Panc1 (cell line): ENCODE measurements at regions not wholly inside any gene's neighbourhood (a gene's known extent, or its start where the extent isn't known, plus 50 kb on each side); places are given as distances from the start of the nearest gene placed in this dataset.

Experiments
- ATAC-seq: fragments of 200-7000 bp; cut with Tn5 transposase; 2 replicates; pipeline ENCODE4 v1.9.1; 2020; ENCODE audit warnings: mild to moderate bottlenecking, moderate library complexity
- BruUV-seq: library from RNA; stranded (reverse); fragments of 400-500 nt; replicated peaks from 2 replicates; lab custom pipeline; 2021; lab: Mats Ljungman, UMichigan
- CTCF ChIA-PET: fragments of 300-600 bp; sonication (Branson Sonifier 250); formaldehyde crosslinking; loops from one replicate; lab custom pipeline; 2022; ENCODE audit warnings: antibody characterized with exemption; lab: Charles Lee
- POLR2A ChIA-PET: fragments of 300-600 bp; sonication (Branson Sonifier 250); formaldehyde crosslinking; loops from one replicate; lab custom pipeline; 2022; ENCODE audit warnings: antibody characterized with exemption; lab: Charles Lee
- DNase-seq: peaks from one replicate; pipeline ENCODE4 v3.0.0-alpha.2; 2010; ENCODE audit warnings: low read depth, low spot score
- H3K27ac ChIP-seq: 2 replicates; pipeline ENCODE4 v1.5.1; 2011; ENCODE audit warnings: mild to moderate bottlenecking, low read length, inconsistent platforms
- H3K27me3 ChIP-seq: fragments of 200-500 bp; sonication (Bioruptor generic); 2 replicates; pipeline ENCODE4 v1.6.0; 2014; ENCODE audit warnings: low read length, inconsistent platforms; ENCODE audit not compliant: control insufficient read depth, insufficient read depth
- H3K36me3 ChIP-seq: fragments of 200-500 bp; sonication (Bioruptor generic); 2 replicates; pipeline ENCODE4 v1.5.1; 2014; ENCODE audit warnings: inconsistent platforms, mild to moderate bottlenecking, low read length, moderate library complexity; ENCODE audit not compliant: control insufficient read depth, insufficient read depth
- H3K4me1 ChIP-seq: 2 replicates; pipeline ENCODE4 v1.5.1; 2011; ENCODE audit warnings: inconsistent platforms, mild to moderate bottlenecking, low read length, moderate library complexity; ENCODE audit not compliant: control insufficient read depth, insufficient read depth
- H3K4me3 ChIP-seq, 2 experiments: 2 replicates each; pipeline ENCODE4 v1.5.1; 2011 to 2012; ENCODE audit warnings: low read depth in 2 of 2, low read length in 2 of 2, mild to moderate bottlenecking in 2 of 2, inconsistent platforms in 1 of 2, moderate library complexity in 1 of 2
- H3K9me3 ChIP-seq: fragments of 200-500 bp; sonication (Bioruptor generic); 2 replicates; pipeline ENCODE4 v1.5.1; 2014; ENCODE audit warnings: low read depth, mild to moderate bottlenecking, inconsistent platforms, low read length, moderate library complexity; ENCODE audit not compliant: control insufficient read depth, insufficient read depth
- CTCF ChIP-seq: fragments of 450-650 bp; IDR thresholded peaks from 2 replicates; pipeline ENCODE4 v1.5.1; 2017; ENCODE audit warnings: mild to moderate bottlenecking
- POLR2AphosphoS5 ChIP-seq: IDR thresholded peaks from 2 replicates; pipeline ENCODE4 v1.6.1; 2012; ENCODE audit warnings: mild to moderate bottlenecking, low read depth, low read length, moderate library complexity
- REST ChIP-seq, 2 experiments: IDR thresholded peaks; 2 replicates each; pipeline ENCODE4 v1.6.1; 2011 to 2012; ENCODE audit warnings: low read depth in 2 of 2, control low read depth in 1 of 2, low read length in 1 of 2, mild to moderate bottlenecking in 1 of 2, moderate library complexity in 1 of 2; ENCODE audit not compliant: insufficient read depth in 1 of 2
- SIN3A ChIP-seq: IDR thresholded peaks from 2 replicates; pipeline ENCODE4 v1.6.1; 2012; ENCODE audit warnings: low read depth, mild to moderate bottlenecking, low read length, moderate library complexity, borderline replicate concordance; ENCODE audit not compliant: insufficient read depth
- TCF7L2 ChIP-seq: IDR thresholded peaks from 2 replicates; pipeline ENCODE4 v1.6.1; 2011; ENCODE audit warnings: mild to moderate bottlenecking, low read depth, low read length, inconsistent platforms
- in situ Hi-C: cut with HindIII; loops from 2 replicates; pipeline ENCODE4 v1.10.0; 2016; ENCODE audit warnings: low sequenced_read_pairs, low pct_unique_long_range_greater_than_20kb
- intact Hi-C: fragments of 100-400 bp; cut with micrococcal nuclease; formaldehyde crosslinking; loops from one replicate; pipeline ENCODE4 v1.10.0; 2022; ENCODE audit not compliant: unreplicated experiment

GRCh38 chr10:36115364-36115763 is 473.3 kb upstream of the FZD8 start:
- Histone ChIP-seq H3K27me3 (no peaks in the 10 kb centered on the region), H3K9me3 (no peaks in the 10 kb centered on the region), H3K36me3 (no peaks in the 10 kb centered on the region), H3K27ac (no peak overlapping the region), H3K4me1 (no peaks in the 10 kb centered on the region), H3K4me3 (no peak overlapping the region)
- in situ Hi-C loops (no loop called here), intact Hi-C loops (no loop called here)
- ATAC-seq (no peak), DNase-seq (no peak)
- ChIA-PET CTCF (no interaction called here), POLR2A (interaction anchor here (0.6 kb wide), 1 partner anchor 60 kb away, joined by 15 read pairs; no protein-coding TSS in a partner anchor)
- no TSS peak for BruUV-seq
- TF ChIP-seq TCF7L2 (no peak), CTCF (no peak), SIN3A (no peak), REST (IDR thresholded peaks at IDR 0.05; ENCODE audit: insufficient read depth in 1 of 2, low read depth in 2 of 2, low read length in 1 of 2) (no peak), POLR2AphosphoS5 (no peak)

- H3K4me1 ChIP-seq = no peaks in the 10 kb centered on the region
- in situ Hi-C loops = no loop called here
- H3K27ac ChIP-seq = no peak overlapping the region
- H3K4me3 ChIP-seq = no peak overlapping the region
- DNase-seq (no peak), ATAC-seq (no peak)
- BruUV-seq = no TSS peak
- ChIA-PET CTCF (no interaction called here), POLR2A (no interaction called here)
- intact Hi-C loops = no loop called here
- no peaks in the 10 kb centered on the region for H3K36me3 ChIP-seq
- H3K27me3 ChIP-seq = no peaks in the 10 kb centered on the region
- TF ChIP-seq CTCF = no peak
- TF ChIP-seq REST (IDR thresholded peaks at IDR 0.05; ENCODE audit: insufficient read depth in 1 of 2, low read depth in 2 of 2, low read length in 1 of 2) = no peak
- TF ChIP-seq POLR2AphosphoS5 = no peak
- no peak for TF ChIP-seq TCF7L2
- TF ChIP-seq SIN3A = no peak
- no peaks in the 10 kb centered on the region for H3K9me3 ChIP-seq
Measured at GRCh38 chr10:36114913-36115312, 472.8 kb upstream of the FZD8 start.
